NCI-H774 (cell line): ENCODE measurements at regions not wholly inside any gene's neighbourhood (a gene's known extent, or its start where the extent isn't known, plus 50 kb on each side); places are given as distances from the start of the nearest gene placed in this dataset.
"Not testable (repeated sequence)": the region's sequence is repeated elsewhere in the genome, so short reads cannot be mapped to it uniquely, and the experiment has no call there.

Source experiments
- DNase-seq: peaks from one replicate; lab custom pipeline; 2025; lab: John Stamatoyannopoulos, UW

DNA sequence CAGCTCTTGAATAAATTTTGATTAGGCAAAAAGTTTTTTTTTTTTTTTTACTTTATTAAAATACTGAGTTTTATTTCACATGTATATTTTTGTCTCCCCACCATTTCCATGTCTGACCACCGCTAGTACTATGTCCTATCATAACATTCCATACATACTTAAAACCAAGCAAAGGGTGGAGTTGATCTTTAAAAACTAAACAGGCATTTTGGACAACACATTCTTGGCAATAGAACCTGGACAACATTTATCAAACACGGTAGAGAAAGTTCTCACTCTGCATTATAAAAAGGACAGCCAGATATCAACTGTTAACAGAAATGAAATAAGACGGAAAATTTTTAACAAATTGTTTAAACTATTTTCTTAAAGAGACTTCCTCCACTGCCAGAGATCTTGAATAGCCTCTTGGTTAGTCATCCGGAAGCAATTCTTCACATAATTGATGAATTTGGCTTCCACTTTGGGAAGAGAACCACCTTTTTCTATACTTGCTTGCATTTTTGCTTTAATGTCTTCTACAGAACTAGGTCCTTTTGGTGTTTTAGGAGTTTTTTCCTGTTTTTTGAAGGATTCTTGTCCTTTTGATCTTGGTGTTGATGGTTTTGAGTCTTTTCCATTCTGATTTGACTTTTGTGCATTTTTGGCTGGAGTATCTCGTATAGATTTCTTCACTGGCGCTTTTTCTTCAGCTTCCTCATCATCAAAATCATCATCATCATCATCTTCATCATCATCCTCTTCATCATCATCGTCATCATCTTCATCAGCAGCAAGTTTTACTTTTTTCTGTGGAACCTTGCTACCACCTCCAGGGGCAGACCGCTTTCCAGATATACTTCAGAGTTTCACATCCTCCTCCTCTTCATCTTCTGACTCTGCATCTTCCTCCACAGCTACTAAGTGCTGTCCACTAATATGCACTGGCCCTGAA lies 58.7 kb downstream of the POU5F2 start:
- not testable (repeated sequence) for DNase-seq

DNA sequence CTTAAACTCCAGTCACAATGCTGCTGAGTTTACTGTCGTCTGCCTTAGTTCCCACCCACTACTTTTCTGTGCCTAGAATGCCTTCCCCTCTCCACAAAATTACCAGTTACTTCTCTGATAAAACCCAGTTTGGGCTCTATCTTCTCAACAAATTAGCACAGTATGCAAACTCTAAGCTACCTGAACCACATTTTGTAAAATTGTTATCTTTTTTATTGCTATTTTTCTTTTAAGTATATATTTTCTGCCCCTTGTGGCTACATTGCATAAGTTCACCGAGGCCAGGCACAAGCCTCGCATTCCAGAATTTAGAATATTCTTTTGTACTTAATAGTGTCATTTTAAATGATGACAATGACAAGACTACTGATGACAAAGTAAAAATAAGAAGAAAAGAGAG lies 60.0 kb downstream of the POU5F2 start:
- DNase-seq = no peak

GRCh38 chr5:93677359-93677891 lies 64.0 kb downstream of the POU5F2 start:
- peak; percentile 83 for DNase-seq

GRCh38 chr5:93676704-93677103 lies 64.7 kb downstream of the POU5F2 start:
- no peak for DNase-seq

DNA sequence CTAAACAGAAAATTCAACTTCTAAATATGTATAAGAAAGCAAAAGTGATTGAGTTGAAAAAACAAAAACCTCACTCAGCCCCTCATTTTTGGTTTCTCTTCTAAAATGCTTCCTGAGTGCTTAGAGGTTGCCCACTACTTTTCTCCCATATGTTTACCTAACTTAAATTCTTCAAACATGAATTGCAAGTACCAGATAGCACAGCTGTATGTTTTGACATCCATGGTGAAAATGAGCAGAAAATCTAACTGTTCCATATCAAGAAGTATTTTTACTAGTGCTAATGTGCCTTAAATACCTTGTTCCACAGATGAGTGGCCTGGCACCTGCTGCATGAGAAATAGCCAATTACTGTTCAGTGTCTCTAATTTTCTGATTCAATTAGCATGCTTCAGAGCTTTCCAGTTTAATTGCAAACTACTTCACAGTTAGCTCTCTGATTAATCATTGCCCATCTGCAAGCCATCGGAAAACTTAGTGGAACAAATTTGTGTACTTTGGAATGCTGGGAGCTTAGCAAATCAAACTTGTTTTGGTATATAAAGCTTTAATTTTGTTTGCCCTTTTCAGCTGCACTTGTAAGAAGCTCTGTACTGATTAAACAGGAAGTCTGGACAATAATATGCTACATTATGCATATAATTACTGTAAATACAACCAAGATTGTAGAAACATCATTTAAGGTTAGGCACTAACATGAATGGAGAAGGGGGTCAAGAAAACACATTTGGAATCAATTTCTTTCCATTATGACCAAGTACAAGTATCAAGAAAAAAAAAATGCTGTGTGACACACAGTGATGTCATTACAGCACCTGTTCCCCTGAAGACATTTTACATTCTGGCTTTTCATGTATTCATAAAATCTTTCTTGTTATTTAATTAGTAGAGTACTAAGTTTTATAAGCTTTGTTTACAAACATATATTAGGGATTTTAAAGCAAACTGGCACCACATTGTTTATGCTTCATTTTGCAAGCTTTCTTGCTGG lies 65.6 kb downstream of the POU5F2 start:
- DNase-seq = peak; percentile 52

- DNase-seq = no peak
Observed at GRCh38 chr5:93674866-93675459, 66.4 kb downstream of the POU5F2 start.

DNA sequence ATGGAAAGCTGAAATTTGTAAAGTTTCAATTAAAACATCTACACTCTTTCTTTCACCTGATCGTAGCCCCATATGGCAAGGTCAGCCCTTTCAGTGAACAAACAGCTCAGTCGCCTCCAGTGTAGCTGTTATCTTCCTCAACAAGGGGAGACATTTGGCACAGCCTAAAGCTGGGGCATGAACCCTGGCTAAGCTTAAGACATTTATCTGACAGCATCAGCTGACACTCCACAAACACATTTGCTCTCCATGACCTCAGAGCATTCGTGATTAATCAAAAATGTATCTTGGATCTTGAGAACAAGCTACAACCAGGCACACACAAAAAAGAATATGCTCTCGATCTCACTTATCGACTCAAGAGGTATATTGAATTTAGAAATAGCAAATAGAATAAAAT lies 67.3 kb downstream of the POU5F2 start:
- no peak for DNase-seq

DNA sequence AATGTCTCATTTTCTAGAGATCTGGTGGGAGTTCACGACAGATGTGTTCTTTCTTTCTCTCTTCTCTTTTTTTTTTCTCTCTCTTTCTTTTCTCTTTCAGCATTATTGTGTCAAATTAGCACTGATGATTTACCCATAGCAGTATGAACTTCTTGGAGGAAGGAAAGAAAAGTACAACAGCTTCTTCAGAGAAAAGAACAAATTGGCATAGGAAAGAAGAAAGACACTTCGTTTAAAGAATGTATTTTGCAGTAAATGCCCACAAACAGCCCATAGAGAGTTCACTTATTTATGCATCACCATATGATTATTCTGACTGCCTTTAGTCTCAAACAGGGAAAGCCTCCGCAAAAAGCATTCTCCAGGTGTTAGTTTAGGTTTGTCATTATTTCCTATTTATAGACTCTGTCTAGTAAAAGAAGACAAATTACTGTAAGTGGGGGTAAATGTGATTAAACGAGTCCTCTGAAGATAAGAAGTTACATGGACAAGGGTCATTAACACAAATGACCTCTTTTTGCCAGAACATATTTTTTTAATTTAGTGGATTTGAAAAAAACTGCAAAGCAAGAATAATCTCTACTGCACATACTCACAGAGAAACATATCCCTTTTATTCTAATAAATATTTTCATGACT lies 68.0 kb downstream of the POU5F2 start:
- no peak for DNase-seq

DNA sequence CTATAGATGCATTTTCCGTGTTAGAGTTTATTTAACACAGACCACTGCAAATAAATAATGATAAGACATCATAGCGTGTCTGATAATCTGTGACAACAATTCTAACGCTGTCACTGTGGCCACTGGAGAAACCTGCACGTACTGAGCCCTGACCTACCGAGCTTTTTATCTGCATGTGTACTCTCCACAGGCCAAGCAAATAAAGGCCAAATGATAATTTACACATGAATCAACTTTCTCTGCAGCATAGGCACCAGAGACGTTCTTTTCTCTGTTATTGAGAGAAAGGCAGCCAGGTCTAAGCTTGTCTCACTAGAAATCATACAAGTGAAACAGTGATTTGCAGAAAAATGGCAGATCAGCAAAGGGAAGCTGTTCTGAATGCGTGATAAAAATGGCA lies 75.8 kb downstream of the POU5F2 start:
- peak; percentile 33 for DNase-seq

GRCh38 chr5:93660677-93661076 lies 77.7 kb downstream of the NR2F1 start:
- no peak for DNase-seq

DNA sequence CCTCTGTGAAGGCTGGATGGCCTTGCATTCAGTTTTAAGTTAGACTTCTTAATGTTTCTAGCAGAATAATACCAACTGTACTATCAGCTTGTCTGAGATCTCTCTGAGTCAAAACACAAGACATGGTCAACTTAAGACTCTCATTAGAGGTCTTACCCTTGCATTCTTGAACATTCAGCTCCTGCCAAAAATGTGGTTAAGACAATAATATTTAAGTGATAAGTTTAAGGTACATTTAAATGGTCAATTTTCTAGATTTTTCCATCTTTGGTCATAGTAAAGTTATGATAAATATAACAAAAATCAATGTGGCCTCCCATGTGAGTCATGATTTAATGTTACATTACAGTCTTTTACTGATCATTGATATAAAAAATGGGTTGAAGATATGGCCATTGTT lies 75.0 kb downstream of the NR2F1 start:
- no peak for DNase-seq

DNA sequence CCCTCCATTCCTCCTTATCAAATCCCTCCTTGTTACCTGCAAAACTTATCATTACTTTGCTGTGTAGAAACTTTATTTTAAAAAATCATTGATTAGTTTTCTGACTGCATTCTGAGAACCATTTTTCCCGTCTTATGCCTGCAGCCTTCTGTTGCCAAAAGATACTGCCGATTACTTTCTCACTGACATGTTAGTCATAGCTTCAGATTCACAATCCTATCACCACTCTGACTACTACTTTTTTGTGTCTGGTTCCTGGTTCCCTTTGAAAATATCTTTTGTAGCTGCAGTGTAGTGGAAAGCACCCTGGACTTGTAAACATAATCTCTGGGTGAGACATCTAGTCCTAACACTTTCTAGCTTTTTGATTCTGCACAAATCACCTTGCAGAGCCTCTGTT lies 71.7 kb downstream of the NR2F1 start:
- DNase-seq = no peak

DNA sequence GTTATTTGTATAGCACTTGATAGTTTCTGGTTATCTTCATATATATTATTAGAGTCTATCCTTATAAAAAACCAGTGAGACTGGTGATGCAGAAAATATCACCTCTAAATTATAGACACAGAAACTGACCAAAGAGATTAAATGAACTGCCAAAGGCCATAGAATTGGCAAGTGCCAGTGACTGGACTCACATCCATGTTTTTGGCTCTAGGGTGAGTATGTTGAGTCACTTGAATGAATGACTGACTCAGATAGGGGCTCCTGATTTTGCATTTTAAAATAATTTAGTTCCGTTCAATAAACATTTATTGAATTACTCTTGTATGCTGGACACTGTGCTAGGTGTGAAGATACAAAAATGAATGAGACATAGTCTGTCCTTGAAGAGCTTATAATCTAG lies 70.7 kb downstream of the NR2F1 start:
- DNase-seq = no peak

DNA sequence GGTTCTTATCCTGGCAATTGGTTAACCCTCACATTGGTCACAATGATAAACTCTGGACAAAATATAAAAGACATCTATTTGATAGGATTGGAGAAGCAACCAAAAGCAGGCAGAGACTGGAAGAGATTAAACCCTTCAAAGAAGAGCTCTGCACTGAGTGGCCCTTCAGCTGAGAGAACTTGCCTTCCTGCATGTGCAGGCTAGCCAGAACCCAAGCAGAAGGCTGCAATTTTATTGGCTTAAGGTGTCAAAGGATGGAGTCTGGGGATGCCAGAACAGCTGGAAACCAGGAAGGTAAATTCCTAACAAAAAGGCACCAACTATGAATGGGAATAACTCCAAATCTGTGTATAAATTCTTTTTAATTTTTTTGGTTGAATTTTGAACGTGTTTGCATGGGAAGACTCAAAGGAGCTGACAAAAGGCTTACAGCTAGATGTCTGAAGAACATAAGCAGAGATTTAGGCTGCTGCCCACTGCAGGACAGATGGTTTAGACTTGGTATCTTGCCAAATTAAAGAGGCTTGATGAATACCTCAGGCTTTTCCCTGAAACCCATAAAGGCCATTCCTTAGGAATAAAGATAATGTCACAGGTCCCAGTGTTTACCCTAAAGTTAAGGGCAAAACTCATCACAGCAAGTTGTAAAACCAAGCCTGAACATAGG lies 66.3 kb downstream of the NR2F1 start:
- DNase-seq = no peak

GRCh38 chr5:93644760-93645159 lies 61.7 kb downstream of the NR2F1 start:
- no peak for DNase-seq
